ENCODE measurements at regions not wholly inside any gene's neighbourhood (a gene's known extent, or its start where the extent isn't known, plus 50 kb on each side); places are given as distances from the start of the nearest gene placed in this dataset.

- DNase-seq (ENCODE audit: low read depth in 2 of 2, low spot score in 1 of 2) = no peak
Measured at GRCh38 chr6:209432-210103, 82.7 kb upstream of the DUSP22 start.

- no peak for DNase-seq (ENCODE audit: low read depth in 2 of 2, low spot score in 1 of 2)
Measured at GRCh38 chr6:210104-210456, 82.2 kb upstream of the DUSP22 start.

- no peak for DNase-seq (ENCODE audit: low read depth in 2 of 2, low spot score in 1 of 2)
Measured at GRCh38 chr6:210778-211374, 81.4 kb upstream of the DUSP22 start.

GRCh38 chr6:211871-212497 is 80.3 kb upstream of the DUSP22 start:
- DNase-seq (ENCODE audit: low read depth in 2 of 2, low spot score in 1 of 2) = no peak

- no peak for DNase-seq (ENCODE audit: low read depth in 2 of 2, low spot score in 1 of 2)
Measured at GRCh38 chr6:213284-213683, 79.0 kb upstream of the DUSP22 start.

GRCh38 chr6:214428-214827 is 77.9 kb upstream of the DUSP22 start:
- no peak for DNase-seq (ENCODE audit: low read depth in 2 of 2, low spot score in 1 of 2)

- no peak for DNase-seq (ENCODE audit: low read depth in 2 of 2, low spot score in 1 of 2)
Measured at GRCh38 chr6:215335-216034, 76.8 kb upstream of the DUSP22 start.

- DNase-seq (ENCODE audit: low read depth in 2 of 2, low spot score in 1 of 2) = no peak
Measured at GRCh38 chr6:217048-217659, 75.1 kb upstream of the DUSP22 start.

GRCh38 chr6:218153-219018 is 73.9 kb upstream of the DUSP22 start:
- DNase-seq (ENCODE audit: low read depth in 2 of 2, low spot score in 1 of 2) = no peak

GRCh38 chr6:219019-219570 is 73.2 kb upstream of the DUSP22 start:
- no peak for DNase-seq (ENCODE audit: low read depth in 2 of 2, low spot score in 1 of 2)

- no peak for DNase-seq (ENCODE audit: low read depth in 2 of 2, low spot score in 1 of 2)
Measured at GRCh38 chr6:219641-220198, 72.6 kb upstream of the DUSP22 start.

- no peak for DNase-seq (ENCODE audit: low read depth in 2 of 2, low spot score in 1 of 2)
Measured at GRCh38 chr6:220312-220711, 72.0 kb upstream of the DUSP22 start.

GRCh38 chr6:220721-221475 is 71.4 kb upstream of the DUSP22 start:
- no peak for DNase-seq (ENCODE audit: low read depth in 2 of 2, low spot score in 1 of 2)

- no peak for DNase-seq (ENCODE audit: low read depth in 2 of 2, low spot score in 1 of 2)
Measured at GRCh38 chr6:221531-222349, 70.5 kb upstream of the DUSP22 start.

GRCh38 chr6:222468-222867 is 69.8 kb upstream of the DUSP22 start:
- no peak for DNase-seq (ENCODE audit: low read depth in 2 of 2, low spot score in 1 of 2)

- no peak for DNase-seq (ENCODE audit: low read depth in 2 of 2, low spot score in 1 of 2)
Measured at GRCh38 chr6:223136-223535, 69.2 kb upstream of the DUSP22 start.

- no peak for DNase-seq (ENCODE audit: low read depth in 2 of 2, low spot score in 1 of 2)
Measured at GRCh38 chr6:223763-224162, 68.5 kb upstream of the DUSP22 start.

GRCh38 chr6:224350-224749 is 67.9 kb upstream of the DUSP22 start:
- no peak for DNase-seq (ENCODE audit: low read depth in 2 of 2, low spot score in 1 of 2)

Data from stimulated activated CD8-positive, alpha-beta memory T cell treated with anti-CD3 and anti-CD28 coated beads, Interleukin-4, amount 100 ng/mL, for 1 hour (primary cell).